ENCODE measurements at regions not wholly inside any gene's neighbourhood (a gene's known extent, or its start where the extent isn't known, plus 50 kb on each side); places are given as distances from the start of the nearest gene placed in this dataset.

DNA sequence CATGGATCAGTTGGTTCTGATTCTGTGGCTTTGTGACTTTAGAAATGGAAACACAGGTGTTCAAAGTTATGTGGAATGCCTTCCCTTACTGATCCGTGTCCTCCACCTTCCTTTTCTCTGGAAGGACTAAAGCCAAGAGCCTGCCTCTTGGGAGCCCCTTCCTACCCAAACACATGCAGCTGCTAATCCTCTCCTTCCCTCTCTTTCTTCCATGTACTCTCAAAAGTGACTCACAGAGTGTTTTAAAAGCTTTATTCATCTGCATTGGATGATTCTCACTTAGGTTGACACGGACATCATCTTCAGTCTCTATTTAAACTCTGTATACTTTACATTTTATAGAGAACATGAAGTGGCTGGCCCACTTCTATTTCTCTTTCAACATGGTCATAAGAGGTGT, 856.5 kb upstream of the ARPP21 start:
- Histone ChIP-seq H3K27me3 (no peaks in the 10 kb centered on the region), H3K9me3 (ENCODE audit: low read depth) (no peaks in the 10 kb centered on the region), H3K36me3 (no peaks in the 10 kb centered on the region), H3K4me3 (no peak overlapping the region), H3K27ac (no peak overlapping the region), H3K4me1 (ENCODE audit: low read depth) (peaks cover 8% of the 10 kb centered on the region)
- TF ChIP-seq, protein P1, sequence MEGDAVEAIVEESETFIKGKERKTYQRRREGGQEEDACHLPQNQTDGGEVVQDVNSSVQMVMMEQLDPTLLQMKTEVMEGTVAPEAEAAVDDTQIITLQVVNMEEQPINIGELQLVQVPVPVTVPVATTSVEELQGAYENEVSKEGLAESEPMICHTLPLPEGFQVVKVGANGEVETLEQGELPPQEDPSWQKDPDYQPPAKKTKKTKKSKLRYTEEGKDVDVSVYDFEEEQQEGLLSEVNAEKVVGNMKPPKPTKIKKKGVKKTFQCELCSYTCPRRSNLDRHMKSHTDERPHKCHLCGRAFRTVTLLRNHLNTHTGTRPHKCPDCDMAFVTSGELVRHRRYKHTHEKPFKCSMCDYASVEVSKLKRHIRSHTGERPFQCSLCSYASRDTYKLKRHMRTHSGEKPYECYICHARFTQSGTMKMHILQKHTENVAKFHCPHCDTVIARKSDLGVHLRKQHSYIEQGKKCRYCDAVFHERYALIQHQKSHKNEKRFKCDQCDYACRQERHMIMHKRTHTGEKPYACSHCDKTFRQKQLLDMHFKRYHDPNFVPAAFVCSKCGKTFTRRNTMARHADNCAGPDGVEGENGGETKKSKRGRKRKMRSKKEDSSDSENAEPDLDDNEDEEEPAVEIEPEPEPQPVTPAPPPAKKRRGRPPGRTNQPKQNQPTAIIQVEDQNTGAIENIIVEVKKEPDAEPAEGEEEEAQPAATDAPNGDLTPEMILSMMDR (IDR thresholded peaks at IDR 0.05; ENCODE audit: low read depth, low read length) = no peak
- DNase-seq (ENCODE audit: low read depth in 1 of 2, low spot score in 1 of 2) = peak in 1 of 2 donors; percentile 6

DNA sequence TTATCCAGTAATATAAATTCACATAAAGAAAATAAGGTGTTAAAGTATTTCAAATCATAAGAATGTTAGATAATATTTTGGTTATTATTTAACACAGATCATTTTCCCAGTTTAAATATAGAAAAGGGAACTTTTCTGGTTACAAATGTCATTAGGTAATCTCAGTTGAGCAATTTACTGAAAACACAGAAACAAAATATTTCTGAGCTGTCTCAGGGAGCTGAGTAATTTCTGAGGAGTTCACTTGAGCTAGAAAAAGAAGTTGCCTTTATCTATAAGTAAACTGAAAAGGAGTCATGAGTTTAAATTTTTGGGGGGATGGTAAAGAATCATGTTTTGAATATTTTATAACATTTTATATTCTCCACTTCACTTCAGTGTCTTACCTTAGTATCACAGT, 855.4 kb upstream of the ARPP21 start:
- no peak overlapping the region for H3K27ac ChIP-seq
- H3K36me3 ChIP-seq = no peaks in the 10 kb centered on the region
- peaks cover 8% of the 10 kb centered on the region for H3K4me1 ChIP-seq (ENCODE audit: low read depth)
- peak in 1 of 2 donors; percentile 41 for DNase-seq (ENCODE audit: low read depth in 1 of 2, low spot score in 1 of 2)
- H3K27me3 ChIP-seq = no peaks in the 10 kb centered on the region
- no peaks in the 10 kb centered on the region for H3K9me3 ChIP-seq (ENCODE audit: low read depth)
- H3K4me3 ChIP-seq = no peak overlapping the region
- TF ChIP-seq, protein P1 (IDR thresholded peaks at IDR 0.05; ENCODE audit: low read depth, low read length) = no peak

DNA sequence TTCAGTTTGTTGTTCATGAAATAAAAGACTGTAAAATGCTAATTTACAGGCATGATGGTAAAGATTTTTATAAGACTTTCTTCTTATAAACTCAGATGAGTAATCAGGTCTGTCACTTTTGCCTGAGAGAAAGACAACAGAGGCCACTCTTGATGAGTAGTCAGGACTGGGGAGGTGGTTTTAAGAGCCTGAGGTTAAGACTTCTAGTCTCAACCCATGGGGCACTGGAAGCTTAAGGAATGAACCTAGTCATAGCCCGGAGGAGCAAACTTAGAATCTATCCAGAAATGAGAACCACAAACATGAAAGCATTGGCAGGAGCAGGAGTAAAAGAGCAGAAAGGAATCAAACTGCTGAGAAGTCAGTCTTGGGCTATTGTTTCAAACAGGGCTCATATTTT, 846.3 kb upstream of the ARPP21 start:
- TF ChIP-seq, protein P1 (IDR thresholded peaks at IDR 0.05; ENCODE audit: low read depth, low read length) = no peak
- Histone ChIP-seq H3K27ac (no peak overlapping the region), H3K4me1 (ENCODE audit: low read depth) (no peaks in the 10 kb centered on the region), H3K9me3 (ENCODE audit: low read depth) (no peaks in the 10 kb centered on the region), H3K27me3 (no peaks in the 10 kb centered on the region), H3K36me3 (no peaks in the 10 kb centered on the region), H3K4me3 (no peak overlapping the region)
- DNase-seq (ENCODE audit: low read depth in 1 of 2, low spot score in 1 of 2) = no peak

DNA sequence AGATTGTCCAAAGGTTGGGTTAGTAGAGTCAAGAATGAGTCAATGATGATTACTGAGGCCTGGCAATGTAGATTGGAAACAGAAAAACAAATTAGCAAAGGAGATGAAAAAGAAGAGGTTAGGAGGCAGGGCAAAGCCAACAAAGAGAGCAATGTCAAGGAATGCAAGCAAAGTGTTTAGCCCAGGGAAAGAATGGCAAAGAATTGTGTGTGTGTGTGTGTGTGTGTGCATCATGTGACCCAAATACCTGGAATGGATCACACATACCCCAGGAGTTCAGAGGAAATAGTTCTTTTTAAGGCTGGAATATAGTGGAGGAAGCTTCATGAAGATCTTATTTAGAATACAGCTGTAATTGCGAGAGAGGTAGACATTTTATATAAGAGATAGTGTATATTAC, 831.7 kb upstream of the ARPP21 start:
- Histone ChIP-seq H3K27ac (no peak overlapping the region), H3K9me3 (ENCODE audit: low read depth) (no peaks in the 10 kb centered on the region), H3K4me1 (ENCODE audit: low read depth) (no peaks in the 10 kb centered on the region), H3K4me3 (no peak overlapping the region), H3K27me3 (no peaks in the 10 kb centered on the region), H3K36me3 (no peaks in the 10 kb centered on the region)
- TF ChIP-seq, protein P1 (IDR thresholded peaks at IDR 0.05; ENCODE audit: low read depth, low read length) = no peak
- DNase-seq (ENCODE audit: low read depth in 1 of 2, low spot score in 1 of 2) = no peak

DNA sequence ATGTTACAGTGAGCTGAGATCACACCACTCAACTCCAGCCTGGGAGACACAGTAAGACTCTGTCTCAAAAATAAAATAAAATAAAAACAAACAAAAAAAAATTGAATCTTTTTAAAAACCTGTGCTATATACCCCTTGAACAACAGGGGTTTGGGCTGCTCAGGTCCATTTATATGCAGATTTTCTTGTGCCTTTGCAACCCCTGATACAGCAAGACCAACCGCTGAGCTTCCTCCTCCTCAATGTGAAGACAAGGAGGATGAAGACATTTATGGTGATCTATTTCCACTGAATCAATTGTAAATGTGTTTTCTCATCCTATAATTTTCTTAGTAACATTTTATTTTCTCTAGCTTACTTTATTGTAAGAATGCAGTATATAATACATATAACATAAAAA, 831.0 kb upstream of the ARPP21 start:
- Histone ChIP-seq H3K4me1 (ENCODE audit: low read depth) (no peaks in the 10 kb centered on the region), H3K4me3 (no peak overlapping the region), H3K9me3 (ENCODE audit: low read depth) (no peaks in the 10 kb centered on the region), H3K27me3 (no peaks in the 10 kb centered on the region), H3K27ac (no peak overlapping the region), H3K36me3 (no peaks in the 10 kb centered on the region)
- TF ChIP-seq, protein P1 (IDR thresholded peaks at IDR 0.05; ENCODE audit: low read depth, low read length) = no peak
- no peak for DNase-seq (ENCODE audit: low read depth in 1 of 2, low spot score in 1 of 2)

DNA sequence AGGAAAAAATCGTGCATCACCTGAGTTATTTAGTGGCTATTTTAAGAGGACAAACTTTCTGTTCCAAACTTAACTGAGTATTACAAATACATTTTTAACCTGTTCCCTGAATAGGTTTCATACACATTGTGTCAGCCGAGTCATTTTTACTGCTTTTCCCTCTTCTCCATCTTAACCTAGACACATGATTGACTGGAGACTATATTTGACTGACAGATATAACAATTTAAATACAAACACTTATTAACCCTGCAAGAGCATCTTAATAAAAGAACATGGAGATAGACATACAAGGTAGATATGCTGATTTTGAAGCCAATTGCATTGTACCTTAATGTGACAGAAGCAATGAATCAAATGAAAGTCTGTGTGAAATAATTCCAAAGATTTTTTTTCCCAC, 810.5 kb upstream of the ARPP21 start:
- Histone ChIP-seq H3K27ac (no peak overlapping the region), H3K9me3 (ENCODE audit: low read depth) (no peaks in the 10 kb centered on the region), H3K4me1 (ENCODE audit: low read depth) (no peaks in the 10 kb centered on the region), H3K27me3 (no peaks in the 10 kb centered on the region), H3K36me3 (no peaks in the 10 kb centered on the region), H3K4me3 (no peak overlapping the region)
- no peak for DNase-seq (ENCODE audit: low read depth in 1 of 2, low spot score in 1 of 2)
- TF ChIP-seq, protein P1 (IDR thresholded peaks at IDR 0.05; ENCODE audit: low read depth, low read length) = no peak

All from cardiac muscle cell (in vitro differentiated cells and primary cell).